NOMO-1 (cell line): ENCODE measurements at regions not wholly inside any gene's neighbourhood (a gene's known extent, or its start where the extent isn't known, plus 50 kb on each side); places are given as distances from the start of the nearest gene placed in this dataset.
"Not testable (repeated sequence)": the region's sequence is repeated elsewhere in the genome, so short reads cannot be mapped to it uniquely, and the experiment has no call there.

Experiments used
- DNase-seq, 2 experiments: peaks; one replicate each; lab custom pipeline; 2025; ENCODE audit not compliant: unreplicated experiment in 2 of 2; lab: John Stamatoyannopoulos, UW

- no peak for DNase-seq
Observed at GRCh38 chr20:11976966-11977365, 59.3 kb downstream of the BTBD3 start.

- DNase-seq, result no peak
Observed at GRCh38 chr20:11978496-11978895, 60.8 kb downstream of the BTBD3 start.

- DNase-seq, result no peak
Observed at GRCh38 chr20:11979306-11979990, 61.8 kb downstream of the BTBD3 start.

- DNase-seq, result no peak
Observed at GRCh38 chr20:11980263-11980662, 62.6 kb downstream of the BTBD3 start.

GRCh38 chr20:11981366-11981947 lies 63.8 kb downstream of the BTBD3 start:
- no peak for DNase-seq

GRCh38 chr20:11982289-11982954 lies 64.7 kb downstream of the BTBD3 start:
- DNase-seq, result no peak

GRCh38 chr20:11982955-11983470 lies 65.3 kb downstream of the BTBD3 start:
- DNase-seq, result no peak

GRCh38 chr20:11986954-11987353 lies 69.3 kb downstream of the BTBD3 start:
- no peak for DNase-seq

- DNase-seq, result no peak
Observed at GRCh38 chr20:11987526-11987925, 69.8 kb downstream of the BTBD3 start.

GRCh38 chr20:11989018-11989771 lies 71.5 kb downstream of the BTBD3 start:
- DNase-seq, result no peak

- no peak for DNase-seq
Observed at GRCh38 chr20:11992426-11992825, 74.7 kb downstream of the BTBD3 start.

- DNase-seq, result no peak
Observed at GRCh38 chr20:11993886-11994461, 76.3 kb downstream of the BTBD3 start.

GRCh38 chr20:11995805-11996567 lies 78.3 kb downstream of the BTBD3 start:
- no peak for DNase-seq

GRCh38 chr20:12004776-12005175 lies 87.1 kb downstream of the BTBD3 start:
- DNase-seq, result not testable (repeated sequence)

- DNase-seq, result peak; percentile 62 to 80
Observed at GRCh38 chr20:12012241-12013222, 94.8 kb downstream of the BTBD3 start.

GRCh38 chr20:12014276-12014675 lies 96.6 kb downstream of the BTBD3 start:
- DNase-seq, result no peak

GRCh38 chr20:12014736-12015135 lies 97.0 kb downstream of the BTBD3 start:
- DNase-seq, result peak; percentile 32 to 49

- no peak for DNase-seq
Observed at GRCh38 chr20:12016291-12016690, 98.6 kb downstream of the BTBD3 start.

- peak in 1 of 2 experiments; percentile 10 for DNase-seq
Observed at GRCh38 chr20:12019715-12020114, 102.0 kb downstream of the BTBD3 start.
